GM18519 (cell line): ENCODE measurements at regions not wholly inside any gene's neighbourhood (a gene's known extent, or its start where the extent isn't known, plus 50 kb on each side); places are given as distances from the start of the nearest gene placed in this dataset.

Source experiments
- ATAC-seq: cut with Tn5 transposase; IDR thresholded peaks from one replicate; pipeline ENCODE4 v1.9.1; 2021; ENCODE audit warnings: mild to moderate bottlenecking, moderate library complexity; ENCODE audit not compliant: unreplicated experiment, low FRiP score

DNA sequence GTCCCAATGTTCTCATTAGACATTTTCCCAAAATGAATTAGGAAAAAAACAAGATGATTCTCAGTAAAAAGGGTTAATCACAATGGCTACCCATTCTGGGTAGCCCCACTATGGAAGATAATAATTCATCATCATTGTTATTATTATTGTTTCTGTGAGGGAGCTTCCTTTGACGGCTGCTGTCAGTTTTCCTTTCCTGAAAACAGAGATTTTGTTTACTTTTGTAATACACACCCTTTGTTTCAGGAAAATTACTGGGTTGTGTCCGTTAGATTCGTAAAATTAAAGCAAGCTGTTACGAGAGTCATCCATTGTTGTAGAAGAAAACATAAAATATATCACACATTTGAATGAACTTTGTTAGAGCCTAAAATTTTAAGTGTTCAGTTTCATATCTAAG, 192.9 kb upstream of the ANKRD50 start:
- no peak for ATAC-seq

DNA sequence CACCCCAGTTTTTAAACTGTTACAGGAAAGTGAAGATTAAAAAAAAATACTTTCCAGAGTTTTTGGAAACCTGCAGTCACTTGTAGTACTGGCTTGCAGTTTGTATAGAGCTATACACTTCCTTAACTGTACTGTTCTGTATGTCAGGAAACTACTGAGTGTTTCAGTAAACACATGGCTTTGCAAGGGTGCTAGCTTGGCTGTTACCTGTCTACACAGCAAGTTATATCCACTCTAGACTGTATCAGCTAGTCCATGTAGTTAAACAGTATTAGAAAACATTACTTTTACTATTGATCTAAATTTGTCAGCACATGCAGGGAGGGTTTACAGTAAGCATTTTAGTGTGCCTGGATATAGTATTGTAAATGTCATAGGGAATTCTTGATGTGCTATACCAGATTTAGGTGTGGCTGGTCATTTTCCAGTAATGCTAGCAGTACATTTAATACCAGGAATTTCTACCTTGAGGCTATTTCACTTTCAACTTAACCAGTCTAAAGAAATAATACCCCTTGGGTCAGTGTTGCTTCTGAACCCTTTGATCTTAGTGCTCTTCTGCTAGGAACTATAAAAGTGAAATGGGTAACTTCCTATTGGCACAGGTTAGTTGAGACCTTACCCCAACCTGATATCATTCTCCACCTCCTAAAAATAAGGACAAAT, 192.3 kb upstream of the ANKRD50 start:
- no peak for ATAC-seq

DNA sequence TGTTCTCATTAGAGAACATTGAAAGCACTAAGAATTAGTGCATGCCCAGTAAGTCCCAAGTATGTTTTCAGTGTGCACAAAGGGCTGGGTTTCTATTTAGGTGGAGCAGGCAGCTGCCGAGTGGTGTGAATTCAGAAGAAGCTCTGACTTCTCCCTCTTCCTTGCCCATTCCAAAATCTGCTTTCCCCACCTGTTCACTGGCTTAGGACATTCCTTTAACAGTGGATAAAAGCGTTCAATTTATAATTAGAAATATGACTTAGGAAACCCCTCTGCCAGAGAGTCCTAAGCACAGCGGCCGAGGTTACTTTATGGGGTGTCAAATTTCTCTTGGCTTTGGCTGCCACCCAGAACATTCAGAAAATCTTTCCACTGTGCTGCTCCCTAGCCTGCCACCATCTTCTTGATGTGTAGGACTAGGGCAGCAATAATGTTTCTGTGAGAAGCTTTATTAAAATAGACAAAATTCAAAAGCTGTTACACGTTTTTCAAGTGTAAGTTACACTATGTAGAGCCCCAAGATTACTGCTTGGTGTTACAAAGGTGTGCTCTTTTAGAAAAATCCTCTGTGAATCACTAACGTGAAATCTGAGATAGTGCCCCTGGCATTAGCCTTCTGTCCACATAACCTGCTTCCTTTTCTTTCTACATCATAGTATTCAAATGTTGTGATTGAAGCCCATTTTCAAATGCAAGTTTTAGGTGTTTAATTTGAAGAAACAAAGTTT, 191.6 kb upstream of the ANKRD50 start:
- no peak for ATAC-seq

DNA sequence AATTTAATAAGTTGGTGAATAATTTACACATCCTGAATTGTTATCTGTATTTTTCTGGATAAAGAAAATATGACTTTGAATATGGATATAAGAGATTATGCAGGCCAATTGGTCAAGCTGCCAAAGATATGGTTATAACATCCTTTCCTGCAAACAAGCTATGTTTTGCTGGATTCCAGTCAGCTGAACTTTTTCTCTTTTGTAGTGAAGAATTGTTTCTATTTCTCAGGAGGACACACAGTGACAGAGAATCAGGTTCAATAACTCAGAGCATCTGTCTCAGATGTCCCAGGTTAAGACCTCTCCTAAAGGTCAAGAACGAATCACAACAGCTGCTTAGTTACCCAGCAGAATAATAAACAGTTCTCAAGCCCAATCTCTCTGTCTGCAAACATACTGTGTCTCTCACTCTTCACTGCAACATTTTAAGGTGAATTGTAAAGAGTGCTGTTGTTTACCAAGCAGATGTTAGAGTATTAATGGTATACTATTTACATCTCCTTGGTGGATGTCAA, 189.5 kb upstream of the ANKRD50 start:
- no peak for ATAC-seq

DNA sequence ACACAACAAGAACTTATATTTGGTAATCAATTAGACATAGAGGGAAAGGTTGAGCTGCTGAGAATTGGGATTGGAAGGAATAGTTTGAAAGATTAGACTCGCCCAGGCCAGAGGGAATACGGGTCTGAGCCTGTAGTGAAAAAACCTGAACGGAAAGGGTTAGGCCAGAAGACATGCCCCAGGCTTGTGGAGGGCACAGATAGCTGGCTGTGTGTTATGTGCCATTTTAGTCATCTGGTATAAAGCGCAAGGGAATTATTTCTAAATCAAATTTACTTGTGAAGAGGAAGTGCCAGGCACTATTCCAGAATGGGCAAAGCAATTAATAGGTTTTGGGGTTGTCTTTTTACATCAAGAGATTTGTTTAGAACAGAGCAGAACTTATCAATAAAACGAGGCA, 187.5 kb upstream of the ANKRD50 start:
- ATAC-seq, result no peak

DNA sequence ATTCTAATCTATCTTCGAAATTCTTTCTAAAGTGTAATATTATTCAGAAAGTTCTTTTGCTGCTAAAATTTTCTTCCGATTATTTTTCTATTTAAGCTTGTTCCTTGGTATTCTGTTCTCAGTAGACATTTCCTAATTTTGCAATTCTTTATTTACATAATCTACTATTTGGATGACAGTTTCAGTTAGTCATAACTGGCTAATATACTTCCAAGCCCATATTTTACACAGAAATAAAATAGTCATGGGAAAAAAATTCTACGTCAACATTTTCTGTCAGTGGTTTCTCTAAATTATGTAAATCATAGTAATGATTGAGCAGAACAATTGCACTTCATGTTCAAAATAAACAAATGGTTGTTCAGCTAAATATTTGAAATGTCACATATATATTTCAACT, 178.0 kb upstream of the ANKRD50 start:
- ATAC-seq, result no peak

DNA sequence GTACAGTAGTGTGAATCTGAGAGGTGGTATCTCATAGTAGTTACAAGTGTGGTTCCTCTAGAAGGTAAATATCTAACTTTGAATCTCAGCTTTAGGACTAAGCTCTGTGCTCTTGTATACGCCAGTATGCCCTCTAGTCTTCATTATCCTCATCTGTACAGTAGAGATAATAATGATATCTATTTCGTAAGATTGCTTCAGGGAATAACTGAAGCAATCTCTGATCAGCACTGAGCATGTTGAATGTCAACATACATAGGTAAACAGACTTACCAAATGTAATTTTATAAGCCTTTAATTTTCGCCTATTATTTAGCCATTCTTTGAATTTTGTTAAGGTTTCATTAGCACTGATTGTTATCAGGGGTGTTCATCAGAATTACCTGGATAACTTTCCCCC, 175.2 kb upstream of the ANKRD50 start:
- no peak for ATAC-seq

DNA sequence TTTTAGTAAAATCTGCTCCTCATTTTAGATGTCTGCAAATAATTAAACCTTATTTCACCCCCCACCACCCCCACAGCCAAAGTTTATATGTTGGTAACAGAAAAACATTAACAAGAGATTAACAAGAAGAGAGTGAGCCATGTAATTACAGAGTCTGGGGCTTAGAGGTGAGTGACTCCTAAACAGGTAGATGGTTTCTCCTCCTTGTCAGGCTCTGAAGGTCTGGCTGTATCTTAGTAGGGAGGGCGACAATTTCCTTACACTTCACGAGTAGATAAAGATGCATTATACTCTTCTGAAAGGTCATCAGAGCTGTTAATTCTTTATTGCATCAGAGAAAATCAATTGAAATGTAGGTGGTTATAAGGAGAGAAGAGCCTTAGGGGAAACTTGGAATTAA, 171.8 kb upstream of the ANKRD50 start:
- ATAC-seq, result no peak

DNA sequence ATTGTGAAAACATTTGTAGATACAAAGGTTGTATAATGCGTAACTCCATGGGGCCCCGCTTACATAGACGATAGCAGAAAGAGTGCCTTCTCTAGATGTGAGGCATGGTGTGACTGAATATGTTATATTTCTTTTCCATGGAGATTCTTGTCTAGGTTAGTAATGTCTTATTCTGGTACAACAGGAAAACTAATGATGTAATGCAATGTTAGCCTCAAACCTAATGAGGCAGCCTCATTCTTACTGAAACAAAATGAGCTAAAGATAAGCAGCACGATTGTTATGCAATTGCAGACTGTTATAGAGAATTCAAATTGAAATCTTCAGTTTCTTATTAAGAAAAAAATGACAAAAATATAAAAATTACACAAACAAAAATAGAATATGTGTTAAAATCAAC, 171.1 kb upstream of the ANKRD50 start:
- no peak for ATAC-seq

DNA sequence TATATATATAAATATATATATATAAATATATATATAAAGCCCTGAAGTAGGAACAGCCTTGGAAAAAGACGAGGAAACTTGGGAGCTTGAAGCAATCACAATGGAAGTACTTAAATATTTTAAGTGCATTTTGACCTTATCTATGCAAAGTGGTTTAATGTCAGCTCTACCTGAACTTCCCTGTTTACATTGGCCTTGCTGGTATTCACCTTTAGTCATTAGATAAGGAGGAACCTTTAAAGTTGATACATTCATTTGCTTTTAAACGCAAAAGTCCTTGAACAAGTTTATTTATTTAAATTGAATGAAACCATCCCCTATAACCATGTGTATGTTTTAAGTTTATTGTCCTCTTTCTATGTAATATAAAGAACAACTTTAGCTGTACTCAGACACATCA, 166.7 kb upstream of the ANKRD50 start:
- ATAC-seq, result no peak

DNA sequence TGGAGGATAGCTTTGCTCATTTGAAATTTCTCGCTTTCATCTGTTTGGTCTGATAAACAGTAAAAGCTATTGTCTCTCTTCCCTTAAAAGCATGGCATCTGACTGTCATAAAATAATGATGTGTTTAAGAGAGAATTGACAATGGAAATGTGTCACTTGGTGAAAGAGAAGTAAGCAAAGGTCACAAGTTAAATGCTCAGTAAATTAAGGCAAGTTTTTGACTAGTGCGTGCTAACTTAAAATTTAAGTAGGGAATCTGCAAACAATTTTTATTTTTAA, 161.6 kb upstream of the ANKRD50 start:
- ATAC-seq, result no peak

DNA sequence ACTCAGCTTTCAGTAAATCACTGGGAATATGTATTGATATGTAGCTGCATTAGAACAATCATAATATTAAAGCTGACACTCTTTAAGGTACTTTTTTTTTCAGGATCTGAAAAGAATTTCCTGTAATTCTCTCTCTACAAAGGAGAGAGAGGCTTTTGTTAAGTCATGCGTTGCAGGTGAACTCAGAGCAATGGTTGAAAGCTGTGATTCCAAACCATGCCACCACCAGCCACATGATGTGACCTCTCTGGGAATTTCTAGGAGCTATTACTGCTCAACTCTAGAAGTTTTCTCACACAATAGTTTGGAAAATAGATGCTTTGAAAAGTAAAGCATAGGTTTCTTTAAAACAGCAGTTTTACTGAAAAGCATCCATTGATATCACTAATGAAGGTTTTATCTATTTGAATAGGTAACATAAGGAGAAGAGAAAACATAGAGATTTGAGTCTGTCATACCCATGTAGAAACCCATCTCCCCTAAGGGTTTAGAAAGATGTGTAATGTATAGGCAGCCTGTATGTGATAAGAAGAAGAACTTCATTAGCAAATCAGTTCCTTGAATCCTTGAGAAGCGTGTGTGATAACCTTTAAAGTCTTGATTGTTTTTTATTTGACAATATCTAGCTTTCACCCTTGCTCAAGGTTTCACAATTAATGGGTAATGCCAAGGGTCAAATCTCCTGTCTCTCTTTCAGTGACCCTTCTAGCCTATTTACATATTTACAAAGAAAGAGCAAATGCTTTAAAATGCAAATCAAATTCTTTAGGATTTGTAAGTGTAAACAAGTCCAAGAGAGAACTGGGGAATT, 161.0 kb upstream of the ANKRD50 start:
- ATAC-seq, result no peak

DNA sequence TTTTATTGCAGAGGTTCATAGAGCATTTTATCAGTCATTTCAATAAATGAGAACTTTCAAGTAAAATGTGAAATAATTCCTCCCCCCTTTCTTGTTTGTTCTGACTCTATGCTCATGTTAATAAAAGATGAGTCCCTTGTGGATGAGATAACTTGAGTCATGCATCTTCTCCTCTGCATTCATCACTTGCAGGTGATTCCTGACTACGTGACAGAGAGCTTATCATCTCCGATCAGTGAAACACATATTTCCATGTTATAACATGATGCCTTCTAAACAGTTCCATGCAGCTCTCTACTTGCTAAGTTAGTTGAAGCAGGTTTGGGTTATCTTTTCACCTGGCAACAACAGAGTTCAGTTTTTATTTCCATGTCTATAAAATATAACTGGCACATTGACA, 160.1 kb upstream of the ANKRD50 start:
- no peak for ATAC-seq

DNA sequence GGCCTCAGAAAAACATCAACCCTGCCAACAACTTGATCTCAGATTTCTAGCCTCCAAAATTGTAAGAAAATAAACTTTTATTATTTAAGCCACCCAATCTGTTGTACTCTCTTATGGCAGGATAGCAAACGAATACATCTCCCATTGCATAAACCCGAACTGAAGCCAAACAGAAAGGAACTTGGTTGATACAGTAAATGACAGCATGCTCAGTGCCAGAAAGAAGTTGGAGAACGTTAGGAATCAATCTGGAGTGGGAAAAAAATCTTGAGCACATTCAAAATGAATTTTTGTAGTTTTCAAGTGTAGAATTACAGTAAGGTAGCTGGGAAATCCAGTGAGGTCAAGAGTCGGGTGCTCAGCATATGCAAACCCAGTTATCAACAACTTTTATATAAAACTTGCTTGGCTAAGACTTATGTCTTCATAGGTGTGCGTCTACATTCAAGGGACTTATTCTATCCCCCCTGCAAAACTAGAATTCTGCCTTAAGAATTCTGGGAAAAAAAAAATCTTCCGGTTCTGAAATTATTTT, 157.5 kb upstream of the ANKRD50 start:
- no peak for ATAC-seq

DNA sequence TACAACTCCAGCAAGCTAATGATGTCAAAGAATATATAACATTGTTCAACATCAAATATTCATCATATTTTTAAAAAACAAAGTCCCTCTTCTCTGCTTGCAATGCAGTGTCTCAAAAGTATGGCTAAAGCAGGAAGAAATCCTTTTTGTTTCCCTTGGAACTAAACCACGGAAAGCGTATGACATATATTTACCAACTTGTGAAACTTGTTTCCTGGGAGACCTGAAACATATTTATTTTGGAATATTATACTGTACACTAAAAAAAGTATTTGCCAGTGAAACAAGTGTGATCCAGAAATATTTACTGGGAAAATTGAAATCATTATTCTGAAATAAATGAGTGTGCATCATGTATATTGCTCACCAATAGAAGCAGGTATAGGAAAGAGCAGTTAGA, 156.0 kb upstream of the ANKRD50 start:
- ATAC-seq, result no peak

DNA sequence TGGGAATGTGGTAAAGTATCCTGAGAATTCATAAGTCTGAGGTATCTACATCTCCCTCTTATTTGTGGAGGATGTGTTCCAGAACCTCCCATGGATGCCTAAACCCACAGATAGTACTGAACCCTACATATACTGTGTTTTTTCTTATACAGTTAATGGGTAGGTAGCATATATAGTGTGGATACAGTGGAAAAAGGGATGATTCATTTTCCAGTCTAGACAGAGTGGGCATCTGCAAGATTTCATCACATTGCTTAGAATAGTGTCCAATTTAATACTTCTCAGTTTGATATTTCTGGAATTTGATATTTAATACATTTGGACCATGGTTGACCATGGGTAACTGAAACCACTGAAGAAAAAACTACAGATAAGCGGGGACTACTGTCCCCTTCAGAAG, 155.0 kb upstream of the ANKRD50 start:
- no peak for ATAC-seq

DNA sequence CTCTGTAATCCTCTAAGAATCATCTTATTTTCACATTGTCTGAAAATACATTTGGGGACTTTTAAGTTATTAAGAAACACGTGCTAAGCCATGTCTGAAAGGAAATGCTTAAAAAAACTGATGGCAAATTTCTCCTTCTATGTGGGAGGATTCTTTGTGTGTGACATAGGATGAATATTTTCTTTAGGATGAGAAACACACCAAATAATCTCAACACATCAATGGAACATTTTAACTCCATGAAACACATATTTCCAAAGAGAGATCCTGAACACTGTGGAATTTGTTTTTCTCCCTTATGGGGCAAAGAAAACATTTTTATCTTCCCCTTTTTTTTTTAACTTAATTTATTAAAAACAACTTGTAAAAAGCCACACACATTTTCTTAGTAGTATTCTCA, 153.8 kb upstream of the ANKRD50 start:
- no peak for ATAC-seq

DNA sequence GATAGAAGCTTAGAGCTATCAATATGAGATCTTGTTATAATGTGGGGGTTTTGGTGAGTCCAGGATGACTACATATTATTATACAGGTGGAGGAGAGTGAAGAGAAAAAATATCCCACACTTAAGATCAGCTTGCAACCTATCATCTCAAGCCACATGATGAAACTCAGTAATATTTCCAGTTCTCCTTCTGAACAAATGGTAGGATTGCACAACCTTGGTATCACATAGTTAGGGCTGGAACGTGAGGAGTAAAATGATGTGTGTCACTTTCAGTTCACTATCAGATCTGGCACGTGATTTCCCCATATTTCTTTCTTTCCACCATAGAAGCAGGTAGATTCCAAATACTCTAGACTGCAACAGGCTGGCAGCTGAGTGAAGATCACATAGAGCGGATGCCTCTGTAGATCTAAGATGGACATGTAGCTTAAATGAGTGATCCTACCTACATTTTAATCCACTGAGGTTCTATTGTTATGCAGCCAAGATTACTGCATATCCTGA, 150.6 kb upstream of the ANKRD50 start:
- no peak for ATAC-seq

DNA sequence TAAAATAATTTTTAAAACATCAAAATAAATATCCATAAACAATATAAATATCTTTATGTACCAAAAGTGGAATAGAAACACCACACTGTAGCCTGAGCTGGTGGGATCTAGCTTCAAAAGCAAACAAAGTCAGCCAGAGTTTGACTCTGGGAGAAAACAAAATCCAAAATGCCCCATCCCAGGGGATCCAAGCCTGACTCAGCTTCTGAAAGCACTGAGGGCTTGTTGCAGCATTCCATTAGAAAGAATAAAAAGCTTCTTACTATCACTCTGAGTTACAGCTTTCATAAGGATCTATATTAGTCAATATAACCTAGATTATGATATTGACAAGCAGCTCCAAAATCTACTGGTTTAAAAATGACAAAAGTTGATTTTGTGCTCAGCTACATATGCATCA, 149.7 kb upstream of the ANKRD50 start:
- ATAC-seq, result no peak

DNA sequence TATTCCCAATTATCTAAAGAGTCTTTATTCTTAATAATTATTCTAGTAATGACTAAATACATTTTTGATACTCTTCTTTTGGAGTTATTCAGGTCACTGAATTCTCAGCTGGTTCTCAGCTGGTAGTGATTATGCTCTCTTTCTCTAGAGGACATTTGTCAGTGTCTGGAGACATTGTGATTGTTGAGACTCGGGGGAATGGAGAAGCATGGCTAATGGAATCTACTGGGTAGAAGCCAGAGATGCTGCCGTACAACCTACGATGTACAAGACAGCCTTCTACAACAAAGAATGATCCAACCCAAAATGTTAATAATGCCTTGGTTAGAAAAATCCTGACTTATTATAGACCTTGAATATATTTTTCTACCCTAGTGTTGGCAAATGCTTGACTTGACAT, 149.2 kb upstream of the ANKRD50 start:
- ATAC-seq, result no peak

DNA sequence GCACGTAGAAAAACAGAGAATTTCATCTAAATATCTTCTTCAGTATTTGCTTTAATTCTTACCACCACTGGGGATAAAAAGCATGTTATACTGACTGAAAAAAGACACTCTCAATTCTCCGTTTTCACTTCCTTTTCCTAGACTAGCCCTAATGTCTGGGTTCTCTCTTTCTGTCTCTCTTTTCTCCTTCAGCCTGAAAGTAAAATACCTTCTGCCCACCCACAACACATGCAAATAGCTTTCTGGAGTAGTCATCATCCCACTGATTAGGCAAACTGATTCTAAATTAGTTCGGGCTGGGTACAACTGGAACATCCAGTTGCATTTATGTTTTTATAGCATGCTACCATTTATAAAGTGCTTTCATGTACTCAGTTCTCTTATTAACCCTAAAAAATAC, 142.4 kb upstream of the ANKRD50 start:
- peak; percentile 92 for ATAC-seq
